Panc1 (cell line): ENCODE measurements at regions not wholly inside any gene's neighbourhood (a gene's known extent, or its start where the extent isn't known, plus 50 kb on each side); places are given as distances from the start of the nearest gene placed in this dataset.

Experiments used
- CTCF ChIP-seq: fragments of 450-650 bp; IDR thresholded peaks from 2 replicates; pipeline ENCODE4 v1.5.1; 2017; ENCODE audit warnings: mild to moderate bottlenecking
- POLR2AphosphoS5 ChIP-seq: IDR thresholded peaks from 2 replicates; pipeline ENCODE4 v1.6.1; 2012; ENCODE audit warnings: mild to moderate bottlenecking, low read depth, low read length, moderate library complexity
- REST ChIP-seq, 2 experiments: IDR thresholded peaks; 2 replicates each; pipeline ENCODE4 v1.6.1; 2011 to 2012; ENCODE audit warnings: low read depth in 2 of 2, control low read depth in 1 of 2, low read length in 1 of 2, mild to moderate bottlenecking in 1 of 2, moderate library complexity in 1 of 2; ENCODE audit not compliant: insufficient read depth in 1 of 2

- no peak for TF ChIP-seq CTCF
- no peak for TF ChIP-seq REST (IDR thresholded peaks at IDR 0.05; ENCODE audit: insufficient read depth in 1 of 2, low read depth in 2 of 2, low read length in 1 of 2)
- no peak for TF ChIP-seq POLR2AphosphoS5
Observed at GRCh38 chr2:234341306-234341985, 155.4 kb downstream of the ARL4C start.
